SK-N-SH (cell line): ENCODE measurements at regions not wholly inside any gene's neighbourhood (a gene's known extent, or its start where the extent isn't known, plus 50 kb on each side); places are given as distances from the start of the nearest gene placed in this dataset.

Experiments
- CTCF ChIA-PET: fragments of 300-600, 350-600 bp; formaldehyde crosslinking; extraction: SDS; loops from one replicate; lab custom pipeline; 2021; lab: Yijun Ruan, JAX
- POLR2A ChIA-PET: fragments of 350-600 bp; sonication (Branson Sonifier 250); formaldehyde crosslinking; extraction: SDS; loops from one replicate; lab custom pipeline; 2020; ENCODE audit warnings: antibody characterized with exemption, inconsistent platforms; lab: Yijun Ruan, JAX
- DNase-seq: peaks from one replicate; pipeline ENCODE4 v3.0.0; 2012
- H2AFZ ChIP-seq: fragments of 200-600 bp; sonication (generic); 2 replicates; pipeline ENCODE4 v1.8.1; 2016; ENCODE audit warnings: antibody characterized with exemption, mild to moderate bottlenecking, low read depth
- H3F3A ChIP-seq: fragments of 200-600 bp; sonication (generic); replicated peaks from 2 replicates; pipeline ENCODE3; 2016; ENCODE audit warnings: antibody characterized with exemption, mild to moderate bottlenecking; ENCODE audit not compliant: insufficient read depth
- H3K27ac ChIP-seq, 2 experiments: fragments of 200-500 bp in 1 of 2; fragments of 200-600 bp in 1 of 2; sonication (Bioruptor generic) in 1 of 2; sonication (generic), shearing (Covaris generic) in 1 of 2; 2 replicates each; pipeline versions ENCODE4 v1.5.1 to v1.6.1; 2014 to 2016; ENCODE audit warnings: low read depth in 2 of 2, inconsistent platforms in 1 of 2, low read length in 1 of 2, mild to moderate bottlenecking in 1 of 2, mixed read lengths in 1 of 2
- H3K27me3 ChIP-seq: fragments of 200-600 bp; sonication (generic), shearing (Covaris generic); 2 replicates; pipeline ENCODE4 v1.6.1; 2016; ENCODE audit warnings: mixed run types; ENCODE audit not compliant: insufficient read depth
- H3K36me3 ChIP-seq, 2 experiments: fragments of 200-500 bp in 1 of 2; fragments of 200-600 bp in 1 of 2; sonication (Bioruptor generic) in 1 of 2; sonication (generic) in 1 of 2; replicated peaks in 1 of 2; 2 replicates each; pipeline versions ENCODE3 to v1.5.1; 2014 to 2016; ENCODE audit warnings: low read length in 1 of 2, mild to moderate bottlenecking in 1 of 2; ENCODE audit not compliant: insufficient read depth in 2 of 2, control insufficient read depth in 1 of 2
- H3K4me1 ChIP-seq, 2 experiments: fragments of 200-500 bp in 1 of 2; fragments of 200-600 bp in 1 of 2; sonication (Bioruptor generic) in 1 of 2; sonication (generic), shearing (Covaris generic) in 1 of 2; 2 replicates each; pipeline versions ENCODE4 v1.5.1 to v1.6.1; 2014 to 2016; ENCODE audit warnings: low read depth in 1 of 2, low read length in 1 of 2, mixed run types in 1 of 2; ENCODE audit not compliant: insufficient read depth in 2 of 2, control insufficient read depth in 1 of 2
- H3K4me2 ChIP-seq: fragments of 200-600 bp; sonication (generic), shearing (Covaris generic); 2 replicates; pipeline ENCODE4 v1.6.1; 2017; ENCODE audit warnings: mixed run types
- H3K4me3 ChIP-seq, 2 experiments: fragments of 200-500 bp in 1 of 2; fragments of 200-600 bp in 1 of 2; sonication (Bioruptor generic) in 1 of 2; sonication (generic), shearing (Covaris generic) in 1 of 2; 2 replicates each; pipeline versions ENCODE4 v1.5.1 to v1.8.1; 2014 to 2016; ENCODE audit warnings: low read depth in 2 of 2, inconsistent platforms in 1 of 2, low read length in 1 of 2, mild to moderate bottlenecking in 1 of 2, mixed read lengths in 1 of 2, moderate library complexity in 1 of 2
- H3K79me2 ChIP-seq: fragments of 200-600 bp; sonication (generic); 2 replicates; pipeline ENCODE4 v1.8.1; 2017; ENCODE audit warnings: mild to moderate bottlenecking; ENCODE audit not compliant: insufficient read depth
- H3K9ac ChIP-seq: fragments of 200-600 bp; sonication (generic); 2 replicates; pipeline ENCODE4 v1.6.1; 2017; ENCODE audit warnings: mixed run types
- H3K9me2 ChIP-seq: fragments of 200-600 bp; sonication (generic); 2 replicates; pipeline ENCODE4 v1.6.1; 2017; ENCODE audit warnings: mixed run types
- H3K9me3 ChIP-seq: fragments of 200-600 bp; sonication (generic); 2 replicates; pipeline ENCODE4 v1.6.1; 2017; ENCODE audit warnings: mixed run types, mild to moderate bottlenecking, moderate library complexity
- H4K20me1 ChIP-seq: fragments of 200-600 bp; sonication (generic); 2 replicates; pipeline ENCODE4 v1.6.1; 2017; ENCODE audit warnings: mild to moderate bottlenecking, mixed run types; ENCODE audit not compliant: insufficient read depth
- CHD2 ChIP-seq: fragments of 150-350 bp; IDR thresholded peaks from 2 replicates; pipeline ENCODE4 v1.6.1; 2018; ENCODE audit warnings: low read length; ENCODE audit not compliant: partially characterized antibody
- ELF1 ChIP-seq: IDR thresholded peaks from 2 replicates; pipeline ENCODE4 v1.4.0; 2012
- FOSL2 ChIP-seq: IDR thresholded peaks from 2 replicates; pipeline ENCODE4 v1.4.0; 2012; ENCODE audit warnings: low read depth, mild to moderate bottlenecking, moderate library complexity, borderline replicate concordance
- IRF3 ChIP-seq: fragments of 150-350 bp; IDR thresholded peaks from 2 replicates; pipeline ENCODE4 v1.6.1; 2016; ENCODE audit warnings: mild to moderate bottlenecking, low read depth, low read length
- JUND ChIP-seq: IDR thresholded peaks from 2 replicates; pipeline ENCODE4 v1.4.0; 2012
- MAX ChIP-seq: IDR thresholded peaks from 2 replicates; pipeline ENCODE4 v1.4.0; 2012; ENCODE audit warnings: low read depth
- MEF2A ChIP-seq: IDR thresholded peaks from 2 replicates; pipeline ENCODE4 v1.4.0; 2012; ENCODE audit warnings: low read depth, borderline replicate concordance
- NFIC ChIP-seq: IDR thresholded peaks from 2 replicates; pipeline ENCODE4 v1.4.0; 2012; ENCODE audit warnings: borderline replicate concordance
- NRF1 ChIP-seq: IDR thresholded peaks from 2 replicates; pipeline ENCODE4 v1.6.1; 2012; ENCODE audit warnings: low read depth, mild to moderate bottlenecking, low read length
- PBX3 ChIP-seq: IDR thresholded peaks from 2 replicates; pipeline ENCODE4; 2012
- POLR2AphosphoS5 ChIP-seq: IDR thresholded peaks from 2 replicates; pipeline ENCODE4 v1.6.1; 2012; ENCODE audit warnings: low read depth, low read length
- RFX5 ChIP-seq: IDR thresholded peaks from 2 replicates; pipeline ENCODE4 v1.6.1; 2012; ENCODE audit warnings: mild to moderate bottlenecking, improper control_type of control experiment, low read length
- RXRA ChIP-seq: IDR thresholded peaks from 2 replicates; pipeline ENCODE4 v1.4.0; 2012; ENCODE audit warnings: low read depth, mild to moderate bottlenecking, borderline replicate concordance
- SMC3 ChIP-seq: IDR thresholded peaks from 2 replicates; pipeline ENCODE4 v1.6.1; 2012; ENCODE audit warnings: low read depth, low read length, improper control_type of control experiment
- TAF1 ChIP-seq: IDR thresholded peaks from 2 replicates; pipeline ENCODE4 v1.6.1; 2012; ENCODE audit warnings: low read depth, mild to moderate bottlenecking, low read length, moderate library complexity, borderline replicate concordance
- TCF12 ChIP-seq: IDR thresholded peaks from 2 replicates; pipeline ENCODE4 v1.4.0; 2012
- USF2 ChIP-seq: fragments of 150-350 bp; IDR thresholded peaks from 2 replicates; pipeline ENCODE4 v1.6.1; 2017; ENCODE audit warnings: antibody characterized with exemption, low read length, low read depth, borderline replicate concordance
- ZBTB33 ChIP-seq: IDR thresholded peaks from 2 replicates; pipeline ENCODE4 v1.4.0; 2012; ENCODE audit warnings: low read depth, borderline replicate concordance
- WGBS: methylation state at CpG from one replicate; pipeline ENCODE4 v1.1.6; 2017; ENCODE audit warnings: low lambda C conversion rate; 5-methylcytosine and 5-hydroxymethylcytosine counted together

GRCh38 chr13:90627813-90628212 lies 719.7 kb upstream of the MIR17HG start:
- no peaks in the 10 kb centered on the region for H3K9me3 ChIP-seq
- H3K4me2 ChIP-seq: no peak overlapping the region
- H3K27ac ChIP-seq: no peak overlapping the region
- no peaks in the 10 kb centered on the region for H3K9me2 ChIP-seq
- no peak overlapping the region for H3K9ac ChIP-seq
- POLR2A ChIA-PET: no interaction called here
- H3K4me3 ChIP-seq: no peak overlapping the region
- DNase-seq: no peak
- H4K20me1 ChIP-seq: no peaks in the 10 kb centered on the region
- no peaks in the 10 kb centered on the region for H3K27me3 ChIP-seq
- CTCF ChIA-PET: no interaction called here
- TF ChIP-seq CHD2 (no peak), IRF3 (no peak), JUND (no peak), SMC3 (no peak), TCF12 (no peak), RXRA (no peak), MAX (no peak), TAF1 (no peak), NRF1 (no peak), NFIC (no peak), USF2 (no peak), PBX3 (no peak), FOSL2 (no peak), ELF1 (no peak), RFX5 (no peak), POLR2AphosphoS5 (no peak)
- H3F3A ChIP-seq: no peaks in the 10 kb centered on the region
- no peaks in the 10 kb centered on the region for H3K36me3 ChIP-seq
- H3K4me1 ChIP-seq: no peaks in the 10 kb centered on the region; a peak in 1 of 4 replicates
- no peak overlapping the region for H2AFZ ChIP-seq
- 58% methylated on average over 1 of the region's 1 CpG for WGBS
- H3K79me2 ChIP-seq: no peaks in the 10 kb centered on the region

- H3K4me1 ChIP-seq: no peaks in the 10 kb centered on the region; a peak in 1 of 4 replicates
- H3K27me3 ChIP-seq: no peaks in the 10 kb centered on the region
- no peaks in the 10 kb centered on the region for H3F3A ChIP-seq
- H3K79me2 ChIP-seq: no peaks in the 10 kb centered on the region
- no peak for DNase-seq
- H3K9me2 ChIP-seq: no peaks in the 10 kb centered on the region
- H3K9me3 ChIP-seq: no peaks in the 10 kb centered on the region
- no peak overlapping the region for H3K27ac ChIP-seq
- CTCF ChIA-PET: no interaction called here
- no peak overlapping the region for H3K4me2 ChIP-seq
- no peak for TF ChIP-seq MAX
- no peak for TF ChIP-seq NRF1
- no peak for TF ChIP-seq FOSL2
- no peak for TF ChIP-seq ZBTB33
- TF ChIP-seq JUND: no peak
- no peak for TF ChIP-seq RXRA
- no peak for TF ChIP-seq MEF2A
- WGBS: 42% methylated on average over 4 of the region's 4 CpGs
- H3K9ac ChIP-seq: no peak overlapping the region
- no peak overlapping the region for H2AFZ ChIP-seq
- H4K20me1 ChIP-seq: no peaks in the 10 kb centered on the region
- no peaks in the 10 kb centered on the region for H3K36me3 ChIP-seq
- POLR2A ChIA-PET: no interaction called here
- no peak overlapping the region for H3K4me3 ChIP-seq
Measured at GRCh38 chr13:90628471-90628870, 719.0 kb upstream of the MIR17HG start.
